HEK293T (cell line): ENCODE measurements at regions not wholly inside any gene's neighbourhood (a gene's known extent, or its start where the extent isn't known, plus 50 kb on each side); places are given as distances from the start of the nearest gene placed in this dataset.

ENCODE experiments used
- BHLHE40 ChIP-seq: fragments of 450-650 bp; IDR thresholded peaks from 2 replicates; pipeline ENCODE4 v1.6.1; 2016; ENCODE audit warnings: mild to moderate bottlenecking, moderate library complexity, borderline replicate concordance
- FOXM1 ChIP-seq: fragments of 450-650 bp; IDR thresholded peaks from 2 replicates; pipeline ENCODE4 v1.6.1; 2017; ENCODE audit warnings: mild to moderate bottlenecking, borderline replicate concordance
- SUZ12 ChIP-seq: fragments of 450-650 bp; IDR thresholded peaks from 2 replicates; pipeline ENCODE4 v1.6.1; 2016; ENCODE audit warnings: mild to moderate bottlenecking
- ZNF384 ChIP-seq: fragments of 450-650 bp; IDR thresholded peaks from 2 replicates; pipeline ENCODE4 v1.6.1; 2016

- TF ChIP-seq SUZ12 (no peak), BHLHE40 (no peak), ZNF384 (no peak), FOXM1 (no peak)
Observed at GRCh38 chr1:42096554-42096953, 56.7 kb upstream of the GUCA2B start.
